Parathyroid adenoma (tissue), 2 donors: ENCODE measurements at regions not wholly inside any gene's neighbourhood (a gene's known extent, or its start where the extent isn't known, plus 50 kb on each side); places are given as distances from the start of the nearest gene placed in this dataset.

Source experiments
- H2AFZ ChIP-seq: fragments of 300-600 bp; sonication (generic); one replicate; pipeline ENCODE4 v1.7.0; 2017; ENCODE audit warnings: antibody characterized with exemption, mild to moderate bottlenecking
- H3K27ac ChIP-seq: fragments of 300-600 bp; sonication (generic); one replicate; pipeline ENCODE4 v1.7.0; 2017
- H3K27me3 ChIP-seq: fragments of 300-600 bp; sonication (generic); one replicate; pipeline ENCODE4 v1.7.0; 2017; ENCODE audit warnings: low read length; ENCODE audit not compliant: control insufficient read depth, insufficient read depth
- H3K36me3 ChIP-seq: fragments of 300-600 bp; sonication (generic); one replicate; pipeline ENCODE4 v1.7.0; 2017; ENCODE audit warnings: low read length; ENCODE audit not compliant: control insufficient read depth, insufficient read depth
- H3K4me1 ChIP-seq: fragments of 300-600 bp; sonication (generic); one replicate; pipeline ENCODE4 v1.7.0; 2017; ENCODE audit warnings: control low read depth
- H3K4me2 ChIP-seq: fragments of 300-600 bp; sonication (generic); one replicate; pipeline ENCODE4 v1.7.0; 2017; ENCODE audit warnings: low read length
- H3K4me3 ChIP-seq: fragments of 300-600 bp; sonication (generic); one replicate; pipeline ENCODE4 v1.7.0; 2017; ENCODE audit warnings: low read depth, low read length
- H3K79me2 ChIP-seq: fragments of 300-600 bp; sonication (generic); one replicate; pipeline ENCODE4 v1.7.0; 2017; ENCODE audit warnings: control low read depth
- H3K9ac ChIP-seq: fragments of 300-600 bp; sonication (generic); one replicate; pipeline ENCODE4 v1.7.0; 2017; ENCODE audit warnings: mild to moderate bottlenecking
- H3K9me3 ChIP-seq: fragments of 300-600 bp; sonication (generic); one replicate; pipeline ENCODE4 v1.7.0; 2017; ENCODE audit warnings: low read length; ENCODE audit not compliant: control insufficient read depth
- TF ChIP-seq, protein P1 (sequence below): fragments of 300-600 bp; sonication (generic); IDR thresholded peaks from one replicate; pipeline ENCODE4 v1.7.0; 2017; ENCODE audit warnings: antibody characterized with exemption, mild to moderate bottlenecking
- donor health status: primary hyperparathyroidism.

DNA sequence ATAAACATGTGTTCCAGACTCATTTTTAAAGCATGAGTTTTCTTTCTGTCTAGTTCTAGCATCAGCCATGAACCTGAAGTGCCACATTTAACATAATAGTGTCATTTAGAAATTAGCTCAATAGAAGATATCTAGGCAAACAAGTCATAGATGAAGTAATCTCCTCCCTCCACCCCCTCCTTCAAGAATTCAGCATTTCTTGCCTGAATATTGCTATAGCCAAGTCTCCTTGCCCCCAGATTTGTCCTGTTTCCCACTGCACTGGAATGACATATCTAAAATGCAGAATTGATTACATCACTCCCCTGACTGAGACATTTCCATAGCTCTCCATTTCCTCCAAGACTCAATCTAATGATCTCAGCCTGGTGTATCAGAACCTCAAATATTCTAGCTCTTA is 134.9 kb upstream of the BACH2 start:
- no peaks in the 10 kb centered on the region for H3K79me2 ChIP-seq
- no peak overlapping the region for H3K27ac ChIP-seq
- H3K4me3 ChIP-seq, result no peak overlapping the region
- no peaks in the 10 kb centered on the region for H3K36me3 ChIP-seq
- no peak overlapping the region for H3K9ac ChIP-seq
- H3K27me3 ChIP-seq, result no peaks in the 10 kb centered on the region
- no peak overlapping the region for H3K4me2 ChIP-seq
- H3K9me3 ChIP-seq, result peaks cover 3% of the 10 kb centered on the region
- TF ChIP-seq, protein P1, sequence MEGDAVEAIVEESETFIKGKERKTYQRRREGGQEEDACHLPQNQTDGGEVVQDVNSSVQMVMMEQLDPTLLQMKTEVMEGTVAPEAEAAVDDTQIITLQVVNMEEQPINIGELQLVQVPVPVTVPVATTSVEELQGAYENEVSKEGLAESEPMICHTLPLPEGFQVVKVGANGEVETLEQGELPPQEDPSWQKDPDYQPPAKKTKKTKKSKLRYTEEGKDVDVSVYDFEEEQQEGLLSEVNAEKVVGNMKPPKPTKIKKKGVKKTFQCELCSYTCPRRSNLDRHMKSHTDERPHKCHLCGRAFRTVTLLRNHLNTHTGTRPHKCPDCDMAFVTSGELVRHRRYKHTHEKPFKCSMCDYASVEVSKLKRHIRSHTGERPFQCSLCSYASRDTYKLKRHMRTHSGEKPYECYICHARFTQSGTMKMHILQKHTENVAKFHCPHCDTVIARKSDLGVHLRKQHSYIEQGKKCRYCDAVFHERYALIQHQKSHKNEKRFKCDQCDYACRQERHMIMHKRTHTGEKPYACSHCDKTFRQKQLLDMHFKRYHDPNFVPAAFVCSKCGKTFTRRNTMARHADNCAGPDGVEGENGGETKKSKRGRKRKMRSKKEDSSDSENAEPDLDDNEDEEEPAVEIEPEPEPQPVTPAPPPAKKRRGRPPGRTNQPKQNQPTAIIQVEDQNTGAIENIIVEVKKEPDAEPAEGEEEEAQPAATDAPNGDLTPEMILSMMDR, result no peak
- H3K4me1 ChIP-seq, result no peaks in the 10 kb centered on the region
- H2AFZ ChIP-seq, result no peak overlapping the region

GRCh38 chr6:90429713-90430112 is 133.1 kb upstream of the BACH2 start:
- H3K9ac ChIP-seq, result no peak overlapping the region
- no peaks in the 10 kb centered on the region for H3K79me2 ChIP-seq
- TF ChIP-seq, protein P1, result no peak
- H3K4me1 ChIP-seq, result no peaks in the 10 kb centered on the region
- no peaks in the 10 kb centered on the region for H3K27me3 ChIP-seq
- no peak overlapping the region for H3K4me3 ChIP-seq
- H3K36me3 ChIP-seq, result no peaks in the 10 kb centered on the region
- H3K4me2 ChIP-seq, result no peak overlapping the region
- no peak overlapping the region for H2AFZ ChIP-seq
- H3K27ac ChIP-seq, result no peak overlapping the region
- H3K9me3 ChIP-seq, result peaks cover 3% of the 10 kb centered on the region

DNA sequence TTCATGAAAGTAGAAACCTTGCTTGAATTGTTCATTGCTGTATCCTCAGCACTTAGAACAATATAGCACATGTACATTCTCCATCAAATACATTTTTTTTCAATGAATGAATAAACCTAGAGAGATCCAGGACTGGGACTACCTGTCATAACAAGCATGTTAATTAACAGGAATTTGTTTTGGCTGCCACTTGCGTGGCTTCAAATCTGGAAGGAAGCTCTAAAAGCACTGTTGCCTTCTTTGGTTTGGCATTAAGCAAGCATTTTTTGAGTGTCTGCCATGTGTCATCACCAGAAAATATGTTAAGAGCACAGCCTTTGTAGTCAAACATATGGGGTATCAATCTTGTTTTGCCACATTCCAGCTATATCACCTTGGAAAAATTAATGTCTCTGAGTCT is 131.9 kb upstream of the BACH2 start:
- Histone ChIP-seq H3K79me2 (no peaks in the 10 kb centered on the region), H3K4me2 (no peak overlapping the region), H3K9me3 (peaks cover 3% of the 10 kb centered on the region), H3K27ac (no peak overlapping the region), H2AFZ (no peak overlapping the region), H3K9ac (no peak overlapping the region), H3K4me1 (no peaks in the 10 kb centered on the region), H3K4me3 (no peak overlapping the region), H3K27me3 (no peaks in the 10 kb centered on the region), H3K36me3 (no peaks in the 10 kb centered on the region)
- TF ChIP-seq, protein P1, result no peak

DNA sequence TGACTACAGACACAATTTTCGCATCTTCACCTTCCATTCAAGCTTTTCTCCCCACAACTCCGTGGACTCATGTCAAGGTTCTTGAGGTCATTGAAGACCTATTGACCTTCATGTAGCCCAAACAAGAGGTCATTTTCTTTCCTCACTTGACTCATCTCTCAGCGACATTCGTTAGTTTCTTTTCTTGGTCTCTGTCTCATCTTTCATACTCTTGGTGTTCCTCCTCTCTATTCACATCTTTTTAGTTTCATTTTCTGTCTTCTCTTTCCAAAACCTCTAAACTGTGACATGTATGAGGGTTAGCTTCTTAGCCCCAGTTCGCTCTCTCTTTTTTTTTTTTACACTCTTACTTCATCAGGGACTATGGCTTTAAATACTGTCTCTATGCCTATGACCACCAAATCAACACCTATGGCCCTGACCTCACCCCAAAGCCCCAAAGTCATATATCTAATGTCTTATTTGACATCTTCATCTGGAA is 128.6 kb upstream of the BACH2 start:
- TF ChIP-seq, protein P1, result no peak
- H3K4me2 ChIP-seq, result no peak overlapping the region
- no peak overlapping the region for H3K4me3 ChIP-seq

DNA sequence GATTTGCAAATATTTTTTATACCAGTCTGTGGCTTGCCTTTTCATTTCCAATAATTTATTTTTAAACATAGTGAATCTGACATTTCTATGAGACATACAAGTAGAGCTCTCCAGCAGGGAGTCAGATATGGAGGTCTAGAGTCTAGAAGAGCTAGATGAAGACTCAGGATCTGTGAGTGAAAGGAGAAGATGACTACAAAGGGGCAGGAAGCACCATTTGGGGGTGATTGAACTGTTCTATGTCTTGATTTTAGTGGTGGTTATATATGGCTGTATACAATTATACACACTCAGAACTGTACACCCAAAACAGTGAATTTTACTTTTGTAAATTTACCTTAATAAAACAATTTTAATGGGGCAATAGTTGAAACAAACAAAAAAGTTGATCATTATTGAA is 127.9 kb upstream of the BACH2 start:
- Histone ChIP-seq H3K4me3 (no peak overlapping the region), H3K36me3 (no peaks in the 10 kb centered on the region), H3K9me3 (peaks cover 3% of the 10 kb centered on the region), H3K4me2 (no peak overlapping the region), H3K27ac (no peak overlapping the region), H3K27me3 (no peaks in the 10 kb centered on the region), H3K4me1 (no peaks in the 10 kb centered on the region), H3K9ac (no peak overlapping the region), H3K79me2 (no peaks in the 10 kb centered on the region), H2AFZ (no peak overlapping the region)
- TF ChIP-seq, protein P1, result no peak

More for the DNA sequence above, 128.6 kb upstream of the BACH2 start:
- Histone ChIP-seq H3K4me1 (no peaks in the 10 kb centered on the region), H3K27ac (no peak overlapping the region), H2AFZ (no peak overlapping the region), H3K79me2 (no peaks in the 10 kb centered on the region), H3K9ac (no peak overlapping the region), H3K9me3 (peaks cover 3% of the 10 kb centered on the region), H3K27me3 (no peaks in the 10 kb centered on the region), H3K36me3 (no peaks in the 10 kb centered on the region)
